ENCODE measurements at regions not wholly inside any gene's neighbourhood (a gene's known extent, or its start where the extent isn't known, plus 50 kb on each side); places are given as distances from the start of the nearest gene placed in this dataset.

GRCh38 chr1:221812905-221813597 is 71.2 kb upstream of the DUSP10 start:
- Histone ChIP-seq H3K9me3 (ENCODE audit: control insufficient read depth, low read length) (no peaks in the 10 kb centered on the region), H3K27ac (ENCODE audit: low read depth in 1 of 2, low read length in 2 of 2) (no peak overlapping the region), H3K4me3 (ENCODE audit: low read length in 2 of 2) (no peak overlapping the region), H3K27me3 (ENCODE audit: control insufficient read depth in 1 of 2, insufficient read depth in 2 of 2, low read length in 1 of 2) (no peaks in the 10 kb centered on the region), H3K36me3 (ENCODE audit: control insufficient read depth in 1 of 2, insufficient read depth in 2 of 2, low read length in 1 of 2) (no peaks in the 10 kb centered on the region), H3K4me1 (ENCODE audit: control insufficient read depth in 1 of 2, insufficient read depth in 2 of 2, low read length in 2 of 2) (no peaks in the 10 kb centered on the region)
- no peak for ATAC-seq (ENCODE audit: low FRiP score)
- no peak for DNase-seq
- intact Hi-C loops (cut with DNase I), result no loop called here
- 71 to 77% methylated on average over 8 of the region's 8 CpGs for WGBS, 2 donors

GRCh38 chr1:221812088-221812752 is 70.3 kb upstream of the DUSP10 start:
- no peaks in the 10 kb centered on the region for H3K27me3 ChIP-seq (ENCODE audit: control insufficient read depth in 1 of 2, insufficient read depth in 2 of 2, low read length in 1 of 2)
- H3K4me3 ChIP-seq (ENCODE audit: low read length in 2 of 2), result no peak overlapping the region
- 73 to 83% methylated on average over 2 of the region's 2 CpGs for WGBS, 2 donors
- ATAC-seq (ENCODE audit: low FRiP score), result no peak
- no peaks in the 10 kb centered on the region for H3K4me1 ChIP-seq (ENCODE audit: control insufficient read depth in 1 of 2, insufficient read depth in 2 of 2, low read length in 2 of 2)
- H3K9me3 ChIP-seq (ENCODE audit: control insufficient read depth, low read length), result no peaks in the 10 kb centered on the region
- no peak overlapping the region for H3K27ac ChIP-seq (ENCODE audit: low read depth in 1 of 2, low read length in 2 of 2)
- H3K36me3 ChIP-seq (ENCODE audit: control insufficient read depth in 1 of 2, insufficient read depth in 2 of 2, low read length in 1 of 2), result no peaks in the 10 kb centered on the region
- intact Hi-C loops (cut with DNase I), result no loop called here
- DNase-seq, result no peak

- Histone ChIP-seq H3K36me3 (ENCODE audit: control insufficient read depth in 1 of 2, insufficient read depth in 2 of 2, low read length in 1 of 2) (no peaks in the 10 kb centered on the region), H3K4me1 (ENCODE audit: control insufficient read depth in 1 of 2, insufficient read depth in 2 of 2, low read length in 2 of 2) (no peaks in the 10 kb centered on the region), H3K27me3 (ENCODE audit: control insufficient read depth in 1 of 2, insufficient read depth in 2 of 2, low read length in 1 of 2) (no peaks in the 10 kb centered on the region), H3K9me3 (ENCODE audit: control insufficient read depth, low read length) (no peaks in the 10 kb centered on the region), H3K27ac (ENCODE audit: low read depth in 1 of 2, low read length in 2 of 2) (no peak overlapping the region), H3K4me3 (ENCODE audit: low read length in 2 of 2) (no peak overlapping the region)
- ATAC-seq (ENCODE audit: low FRiP score), result no peak
- 83 to 89% methylated on average over 2 of the region's 2 CpGs for WGBS, 2 donors
- intact Hi-C loops (cut with DNase I), result no loop called here
- DNase-seq, result no peak
Measured at GRCh38 chr1:221810406-221810805, 68.5 kb upstream of the DUSP10 start.

GRCh38 chr1:221809091-221810029 is 67.5 kb upstream of the DUSP10 start:
- no peaks in the 10 kb centered on the region for H3K4me1 ChIP-seq (ENCODE audit: control insufficient read depth in 1 of 2, insufficient read depth in 2 of 2, low read length in 2 of 2)
- intact Hi-C loops (cut with DNase I), result no loop called here
- no peak overlapping the region for H3K4me3 ChIP-seq (ENCODE audit: low read length in 2 of 2)
- ATAC-seq (ENCODE audit: low FRiP score) (no peak), DNase-seq (no peak)
- 78 to 80% methylated on average over 12 of the region's 12 CpGs for WGBS, 2 donors
- H3K27ac ChIP-seq (ENCODE audit: low read depth in 1 of 2, low read length in 2 of 2), result no peak overlapping the region
- H3K9me3 ChIP-seq (ENCODE audit: control insufficient read depth, low read length), result no peaks in the 10 kb centered on the region
- H3K27me3 ChIP-seq (ENCODE audit: control insufficient read depth in 1 of 2, insufficient read depth in 2 of 2, low read length in 1 of 2), result no peaks in the 10 kb centered on the region
- H3K36me3 ChIP-seq (ENCODE audit: control insufficient read depth in 1 of 2, insufficient read depth in 2 of 2, low read length in 1 of 2), result no peaks in the 10 kb centered on the region

- Histone ChIP-seq H3K36me3 (ENCODE audit: control insufficient read depth in 1 of 2, insufficient read depth in 2 of 2, low read length in 1 of 2) (no peaks in the 10 kb centered on the region), H3K27me3 (ENCODE audit: control insufficient read depth in 1 of 2, insufficient read depth in 2 of 2, low read length in 1 of 2) (no peaks in the 10 kb centered on the region), H3K9me3 (ENCODE audit: control insufficient read depth, low read length) (peaks cover 1% of the 10 kb centered on the region), H3K27ac (ENCODE audit: low read depth in 1 of 2, low read length in 2 of 2) (no peak overlapping the region), H3K4me1 (ENCODE audit: control insufficient read depth in 1 of 2, insufficient read depth in 2 of 2, low read length in 2 of 2) (no peaks in the 10 kb centered on the region), H3K4me3 (ENCODE audit: low read length in 2 of 2) (no peak overlapping the region)
- intact Hi-C loops (cut with DNase I), result no loop called here
- DNase-seq, result no peak
- ATAC-seq (ENCODE audit: low FRiP score), result no peak
Measured at GRCh38 chr1:221806984-221807383, 65.1 kb upstream of the DUSP10 start.

- ATAC-seq (ENCODE audit: low FRiP score) (no peak), DNase-seq (no peak)
- Histone ChIP-seq H3K4me1 (ENCODE audit: control insufficient read depth in 1 of 2, insufficient read depth in 2 of 2, low read length in 2 of 2) (no peaks in the 10 kb centered on the region), H3K27ac (ENCODE audit: low read depth in 1 of 2, low read length in 2 of 2) (no peak overlapping the region), H3K36me3 (ENCODE audit: control insufficient read depth in 1 of 2, insufficient read depth in 2 of 2, low read length in 1 of 2) (no peaks in the 10 kb centered on the region), H3K27me3 (ENCODE audit: control insufficient read depth in 1 of 2, insufficient read depth in 2 of 2, low read length in 1 of 2) (no peaks in the 10 kb centered on the region), H3K4me3 (ENCODE audit: low read length in 2 of 2) (no peak overlapping the region), H3K9me3 (ENCODE audit: control insufficient read depth, low read length) (peaks cover 1% of the 10 kb centered on the region)
- intact Hi-C loops (cut with DNase I), result no loop called here
- WGBS, 2 donors, result 86 to 91% methylated on average over 1 of the region's 1 CpG
Measured at GRCh38 chr1:221806236-221806635, 64.3 kb upstream of the DUSP10 start.

- DNase-seq (no peak), ATAC-seq (ENCODE audit: low FRiP score) (no peak)
- intact Hi-C loops (cut with DNase I), result no loop called here
- 88 to 92% methylated on average over 1 of the region's 1 CpG for WGBS, 2 donors
- Histone ChIP-seq H3K27me3 (ENCODE audit: control insufficient read depth in 1 of 2, insufficient read depth in 2 of 2, low read length in 1 of 2) (no peaks in the 10 kb centered on the region), H3K9me3 (ENCODE audit: control insufficient read depth, low read length) (peaks cover 1% of the 10 kb centered on the region), H3K4me1 (ENCODE audit: control insufficient read depth in 1 of 2, insufficient read depth in 2 of 2, low read length in 2 of 2) (no peaks in the 10 kb centered on the region), H3K4me3 (ENCODE audit: low read length in 2 of 2) (no peak overlapping the region), H3K36me3 (ENCODE audit: control insufficient read depth in 1 of 2, insufficient read depth in 2 of 2, low read length in 1 of 2) (no peaks in the 10 kb centered on the region), H3K27ac (ENCODE audit: low read depth in 1 of 2, low read length in 2 of 2) (no peak overlapping the region)
Measured at GRCh38 chr1:221805121-221805520, 63.2 kb upstream of the DUSP10 start.

GRCh38 chr1:221804303-221804702 is 62.4 kb upstream of the DUSP10 start:
- Histone ChIP-seq H3K27me3 (ENCODE audit: control insufficient read depth in 1 of 2, insufficient read depth in 2 of 2, low read length in 1 of 2) (no peaks in the 10 kb centered on the region), H3K27ac (ENCODE audit: low read depth in 1 of 2, low read length in 2 of 2) (no peak overlapping the region), H3K4me1 (ENCODE audit: control insufficient read depth in 1 of 2, insufficient read depth in 2 of 2, low read length in 2 of 2) (no peaks in the 10 kb centered on the region), H3K36me3 (ENCODE audit: control insufficient read depth in 1 of 2, insufficient read depth in 2 of 2, low read length in 1 of 2) (no peaks in the 10 kb centered on the region), H3K4me3 (ENCODE audit: low read length in 2 of 2) (no peak overlapping the region), H3K9me3 (ENCODE audit: control insufficient read depth, low read length) (peaks cover 1% of the 10 kb centered on the region)
- DNase-seq (no peak), ATAC-seq (ENCODE audit: low FRiP score) (no peak)
- intact Hi-C loops (cut with DNase I), result no loop called here
- WGBS, 2 donors, result 34 to 53% methylated on average over 3 of the region's 3 CpGs
